NT2/D1 (cell line): ENCODE measurements at regions not wholly inside any gene's neighbourhood (a gene's known extent, or its start where the extent isn't known, plus 50 kb on each side); places are given as distances from the start of the nearest gene placed in this dataset.

Experiments
- SUZ12 ChIP-seq: IDR thresholded peaks from 2 replicates; pipeline ENCODE4 v1.6.1; 2011; ENCODE audit not compliant: insufficient read length, insufficient read depth; ENCODE audit errors: extremely low read depth
- YY1 ChIP-seq: IDR thresholded peaks from 2 replicates; pipeline ENCODE4 v1.6.1; 2011; ENCODE audit not compliant: insufficient read length, insufficient read depth
- ZNF274 ChIP-seq: IDR thresholded peaks from 2 replicates; pipeline ENCODE4 v1.6.1; 2011; ENCODE audit warnings: mild to moderate bottlenecking, low read depth, low read length

DNA sequence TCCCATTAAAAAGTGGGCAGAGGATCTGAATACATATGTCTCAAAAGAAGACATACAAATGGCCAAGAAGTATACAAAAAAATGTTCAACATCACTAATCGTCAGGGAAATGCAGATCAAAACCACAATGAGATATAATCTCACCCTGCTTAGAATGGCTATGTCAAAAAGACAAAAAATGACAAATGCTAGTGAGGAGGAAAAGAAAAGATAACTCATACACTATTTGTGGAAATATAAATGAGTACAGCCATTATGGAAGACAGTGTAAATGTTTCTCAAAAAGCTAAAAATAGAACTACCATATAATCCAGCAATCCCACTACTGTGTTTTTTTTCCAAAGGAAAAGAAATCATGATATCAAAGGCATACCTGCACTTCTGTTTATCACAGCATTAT lies 450.7 kb downstream of the EFNA5 start:
- TF ChIP-seq ZNF274 (no peak), YY1 (no peak), SUZ12 (no peak)
